Upper lobe of left lung (tissue), 6 donors: ENCODE measurements at regions not wholly inside any gene's neighbourhood (a gene's known extent, or its start where the extent isn't known, plus 50 kb on each side); places are given as distances from the start of the nearest gene placed in this dataset.
A peak's percentile ranks its signal among the peaks of the same experiment; 100 is the strongest.

ENCODE experiments used
- ATAC-seq, 2 donors: fragments of 200-7000 bp; cut with Tn5 transposase; one replicate each; pipeline ENCODE4 v1.9.1; 2022; ENCODE audit warnings: mild to moderate bottlenecking in 2 of 2, moderate library complexity in 2 of 2; ENCODE audit not compliant: low FRiP score in 2 of 2
- DNase-seq, 2 donors: peaks; one replicate each; pipeline ENCODE4 v3.0.0-alpha.2; 2019 to 2020
- H3K27ac ChIP-seq, 4 donors: fragments of 200-600 bp; sonication (generic); one replicate each; pipeline ENCODE4 v1.5.1; 2016 to 2019
- H3K27me3 ChIP-seq, 4 donors: fragments of 200-600 bp; sonication (generic); one replicate each; pipeline ENCODE4 v1.5.1; 2017 to 2019
- H3K36me3 ChIP-seq, 4 donors: fragments of 200-600 bp; sonication (generic); one replicate each; pipeline ENCODE4 v1.5.1; 2016 to 2019
- H3K4me1 ChIP-seq, 4 donors: fragments of 200-600 bp; sonication (generic); one replicate each; pipeline ENCODE4 v1.5.1; 2018 to 2019
- H3K4me3 ChIP-seq, 4 donors: fragments of 200-600 bp; sonication (generic); one replicate each; pipeline ENCODE4 v1.5.1; 2017 to 2019; ENCODE audit warnings: mild to moderate bottlenecking in 2 of 4, moderate library complexity in 1 of 4
- H3K9me3 ChIP-seq, 4 donors: fragments of 200-600 bp; sonication (generic); one replicate each; pipeline ENCODE4 v1.5.1; 2018 to 2019
- CTCF ChIP-seq, 6 experiments: fragments of 450-650 bp in 4 of 6; fragments of 200-600 bp in 2 of 6; sonication (generic) in 2 of 6; IDR thresholded peaks; one replicate each; pipeline ENCODE4 v1.5.1; 2016 to 2019; ENCODE audit warnings: antibody characterized with exemption in 6 of 6
- EP300 ChIP-seq, 4 donors: sonication (generic); formaldehyde crosslinking; IDR thresholded peaks; one replicate each; pipeline ENCODE4 v1.5.1; 2017; ENCODE audit warnings: antibody characterized with exemption in 4 of 4, control low read depth in 2 of 4
- POLR2A ChIP-seq, 4 donors: fragments of 450-650 bp; IDR thresholded peaks; one replicate each; pipeline ENCODE4 v1.5.1; 2016 to 2017; ENCODE audit warnings: antibody characterized with exemption in 4 of 4, mild to moderate bottlenecking in 2 of 4
- POLR2AphosphoS5 ChIP-seq, 2 donors: sonication (generic); formaldehyde crosslinking; IDR thresholded peaks; one replicate each; pipeline ENCODE4 v1.5.1; 2017; ENCODE audit warnings: antibody characterized with exemption in 2 of 2
- WGBS, 2 donors: methylation state at CpG; one replicate each; pipeline ENCODE4 v1.1.5; 2017 to 2018; 5-methylcytosine and 5-hydroxymethylcytosine counted together
- donor health status: DM: no; HTN: no; CAD: no; lungs with moderate emphysema.
- donor health status: DM: no; HTN: yes; CAD: no; lungs with severe emphysema.

DNA sequence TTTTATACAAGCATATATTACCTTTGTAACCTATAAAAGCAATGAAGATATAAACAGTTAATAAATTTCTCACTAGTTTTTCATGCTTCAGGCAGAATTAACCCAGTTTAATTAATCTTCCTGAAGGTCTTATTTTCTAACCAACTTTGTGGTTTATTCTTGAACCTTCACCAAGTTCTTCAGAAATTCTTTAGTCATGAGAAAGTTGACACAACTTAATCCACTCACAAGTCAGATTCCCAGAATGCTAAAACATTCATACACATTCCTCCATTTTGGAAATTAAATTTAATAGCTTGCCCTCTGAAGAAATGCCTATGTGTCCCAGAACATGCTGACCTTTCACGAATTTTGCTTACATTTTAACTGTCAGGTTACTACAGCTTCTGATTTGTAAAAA is 105.4 kb upstream of the PAM start:
- Histone ChIP-seq H3K9me3 (no peaks in the 10 kb centered on the region), H3K4me3 (no peak overlapping the region), H3K36me3 (no peaks in the 10 kb centered on the region), H3K4me1 (no peaks in the 10 kb centered on the region), H3K27me3 (no peaks in the 10 kb centered on the region), H3K27ac (no peak overlapping the region)
- no peak for TF ChIP-seq POLR2A (IDR thresholded peaks at IDR 0.05)
- no peak for TF ChIP-seq POLR2AphosphoS5 (IDR thresholded peaks at IDR 0.05)
- no peak for TF ChIP-seq EP300 (IDR thresholded peaks at IDR 0.05)
- TF ChIP-seq CTCF (IDR thresholded peaks at IDR 0.05), result no peak
- ATAC-seq (no peak), DNase-seq (no peak)
- WGBS, 2 donors, result 55 to 64% methylated on average over 1 of the region's 1 CpG

GRCh38 chr5:102651466-102651865 is 103.6 kb upstream of the PAM start:
- Histone ChIP-seq H3K27ac (no peak overlapping the region), H3K4me1 (no peaks in the 10 kb centered on the region), H3K36me3 (no peaks in the 10 kb centered on the region), H3K4me3 (no peak overlapping the region), H3K9me3 (no peaks in the 10 kb centered on the region), H3K27me3 (no peaks in the 10 kb centered on the region)
- no peak for ATAC-seq
- DNase-seq, result no peak
- WGBS, 2 donors, result 76 to 82% methylated on average over 3 of the region's 3 CpGs
- no peak for TF ChIP-seq POLR2A (IDR thresholded peaks at IDR 0.05)

DNA sequence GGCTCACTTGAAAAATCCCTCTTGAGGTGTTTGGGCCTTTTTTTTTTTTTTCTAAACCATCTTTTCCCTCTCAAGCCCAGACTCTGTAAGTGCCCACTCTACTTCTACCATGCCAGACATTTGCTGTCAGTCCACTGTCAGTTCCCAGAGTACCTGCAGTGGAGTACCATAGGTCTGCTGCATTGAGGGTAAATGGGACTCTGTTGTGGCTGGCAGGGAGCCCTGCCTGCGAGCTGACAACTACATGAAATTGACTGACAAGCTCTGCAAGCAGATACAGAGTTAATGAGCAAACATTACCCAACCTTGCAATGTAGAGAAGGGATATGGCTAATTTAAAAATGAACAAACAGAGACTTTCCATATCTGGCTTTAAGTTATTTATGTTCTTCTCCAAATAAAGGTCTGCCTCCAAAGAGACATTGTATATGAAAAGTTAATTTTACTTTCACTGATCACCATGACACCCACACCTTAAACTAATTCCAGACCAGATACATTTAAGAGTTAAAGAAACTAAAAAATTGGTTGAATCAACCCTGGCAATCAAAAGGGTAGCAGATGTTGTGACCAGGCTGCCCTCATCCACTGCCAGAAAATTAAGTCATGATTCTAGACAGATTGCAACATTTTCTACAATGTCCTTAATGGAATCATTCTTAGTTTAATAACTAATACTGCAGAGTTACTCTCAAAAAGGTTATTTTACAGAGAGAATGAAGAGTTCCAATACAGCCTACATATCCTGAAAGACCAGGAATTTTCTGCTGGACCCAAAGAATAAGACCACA is 100.4 kb upstream of the PAM start:
- Histone ChIP-seq H3K9me3 (no peaks in the 10 kb centered on the region), H3K27me3 (no peaks in the 10 kb centered on the region), H3K27ac (no peak overlapping the region), H3K4me1 (no peaks in the 10 kb centered on the region), H3K36me3 (no peaks in the 10 kb centered on the region), H3K4me3 (no peak overlapping the region)
- ATAC-seq, result peak in 1 of 2 donors; percentile 65
- TF ChIP-seq CTCF (IDR thresholded peaks at IDR 0.05) (no peak), EP300 (IDR thresholded peaks at IDR 0.05) (no peak), POLR2AphosphoS5 (IDR thresholded peaks at IDR 0.05) (no peak), POLR2A (IDR thresholded peaks at IDR 0.05) (no peak)
- no peak for DNase-seq
- WGBS, 2 donors, result 52 to 57% methylated on average over 1 of the region's 1 CpG

GRCh38 chr5:102659151-102659550 is 96.0 kb upstream of the PAM start:
- H3K27ac ChIP-seq, result no peak overlapping the region
- 77 to 80% methylated on average over 2 of the region's 2 CpGs for WGBS, 2 donors
- TF ChIP-seq POLR2AphosphoS5 (IDR thresholded peaks at IDR 0.05), result no peak
- no peak for TF ChIP-seq CTCF (IDR thresholded peaks at IDR 0.05)
- no peak for TF ChIP-seq EP300 (IDR thresholded peaks at IDR 0.05)
- TF ChIP-seq POLR2A (IDR thresholded peaks at IDR 0.05), result no peak
- H3K27me3 ChIP-seq, result no peaks in the 10 kb centered on the region
- no peaks in the 10 kb centered on the region for H3K9me3 ChIP-seq
- DNase-seq, result no peak
- no peaks in the 10 kb centered on the region for H3K4me1 ChIP-seq
- H3K36me3 ChIP-seq, result no peaks in the 10 kb centered on the region
- H3K4me3 ChIP-seq, result no peak overlapping the region
- no peak for ATAC-seq

GRCh38 chr5:102660111-102660510 is 95.0 kb upstream of the PAM start:
- Histone ChIP-seq H3K9me3 (no peaks in the 10 kb centered on the region), H3K27ac (no peak overlapping the region), H3K4me1 (peaks cover 0 to 7% (median 0%) of the 10 kb centered on the region in 4 donors), H3K4me3 (no peak overlapping the region), H3K36me3 (no peaks in the 10 kb centered on the region), H3K27me3 (no peaks in the 10 kb centered on the region)
- 89 to 98% methylated on average over 2 of the region's 2 CpGs for WGBS, 2 donors
- no peak for TF ChIP-seq POLR2AphosphoS5 (IDR thresholded peaks at IDR 0.05)
- ATAC-seq (no peak), DNase-seq (no peak)
